DMS79 treated with DMSO at 0.1 percent for 48 hours (cell line): ENCODE measurements at regions not wholly inside any gene's neighbourhood (a gene's known extent, or its start where the extent isn't known, plus 50 kb on each side); places are given as distances from the start of the nearest gene placed in this dataset.
A peak's percentile ranks its signal among the peaks of the same experiment; 100 is the strongest.

Experiments
- DNase-seq: peaks from one replicate; lab custom pipeline; 2025; lab: John Stamatoyannopoulos, UW

DNA sequence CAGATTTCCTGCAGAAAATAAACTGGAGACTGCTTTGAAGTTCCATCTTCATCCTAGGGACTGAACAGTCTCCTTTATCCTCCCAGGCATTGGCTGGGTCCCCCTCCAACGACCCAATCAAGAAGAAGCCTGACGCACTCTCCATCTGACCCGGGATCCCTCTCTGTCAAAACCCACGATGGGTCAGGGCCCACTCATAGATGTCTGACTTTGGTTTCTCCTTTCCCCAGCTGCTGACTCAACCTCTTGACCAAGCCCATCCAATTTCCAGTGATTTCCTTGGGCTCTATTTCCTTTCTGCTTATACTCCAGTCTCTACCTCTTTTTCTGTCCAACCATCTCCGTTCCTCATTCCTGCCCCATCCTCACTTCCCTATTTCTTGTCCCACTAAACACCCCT is 189.7 kb downstream of the MIAT start:
- no peak for DNase-seq

- DNase-seq: no peak
Measured at GRCh38 chr22:26847816-26848215, 190.4 kb downstream of the MIAT start.

DNA sequence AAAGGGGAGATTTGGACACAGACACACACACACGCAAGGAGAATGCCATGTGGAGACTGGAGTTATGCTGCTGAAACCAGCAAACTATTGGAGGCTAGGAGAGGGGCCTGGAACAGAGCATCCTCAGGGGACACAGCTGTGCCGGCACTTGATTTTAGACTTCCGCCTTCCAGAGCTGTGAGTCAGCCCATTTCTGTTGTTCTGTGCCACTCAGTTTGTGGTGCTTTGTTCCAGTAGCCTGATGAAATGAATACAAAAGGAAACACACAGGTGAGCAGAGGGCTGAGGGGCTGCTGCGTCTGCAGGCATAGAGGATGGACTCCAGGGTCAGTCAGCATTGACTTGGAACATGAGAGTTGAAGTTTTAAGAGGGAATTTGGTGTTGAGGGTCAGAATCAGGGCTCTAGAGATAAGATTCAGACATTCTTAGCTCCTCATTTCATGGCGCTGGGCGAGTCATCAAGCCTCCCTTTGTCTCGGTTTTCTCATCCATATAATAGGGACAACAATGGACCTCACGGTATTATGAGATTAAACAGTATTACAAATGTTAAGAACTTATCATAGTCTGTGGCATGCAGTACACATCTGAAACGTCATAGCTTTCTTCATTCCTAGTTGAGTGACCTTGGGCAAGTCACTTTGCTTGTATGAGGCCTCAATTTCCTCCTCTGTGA is 191.0 kb downstream of the MIAT start:
- no peak for DNase-seq

GRCh38 chr22:26849575-26849974 is 192.2 kb downstream of the MIAT start:
- DNase-seq: no peak

DNA sequence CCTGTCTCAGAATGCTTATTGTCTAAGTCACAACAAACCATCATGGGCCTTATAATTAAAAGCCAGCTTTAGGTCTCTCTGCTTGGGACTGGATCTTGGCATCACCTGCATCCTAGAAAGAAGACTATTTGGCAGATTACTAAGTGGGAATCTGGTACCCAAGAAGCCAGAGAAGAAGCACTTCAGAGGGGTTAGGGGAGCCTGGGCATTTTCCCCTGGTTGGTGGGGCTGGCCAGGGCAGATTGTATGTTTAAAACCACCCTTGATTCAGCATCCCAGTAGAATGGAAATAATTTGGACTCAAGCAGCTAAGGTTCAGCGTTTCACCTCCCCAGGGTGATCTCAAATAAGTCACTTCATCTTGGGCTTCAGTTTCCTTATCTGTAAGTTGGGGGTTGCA is 193.7 kb downstream of the MIAT start:
- no peak for DNase-seq

DNA sequence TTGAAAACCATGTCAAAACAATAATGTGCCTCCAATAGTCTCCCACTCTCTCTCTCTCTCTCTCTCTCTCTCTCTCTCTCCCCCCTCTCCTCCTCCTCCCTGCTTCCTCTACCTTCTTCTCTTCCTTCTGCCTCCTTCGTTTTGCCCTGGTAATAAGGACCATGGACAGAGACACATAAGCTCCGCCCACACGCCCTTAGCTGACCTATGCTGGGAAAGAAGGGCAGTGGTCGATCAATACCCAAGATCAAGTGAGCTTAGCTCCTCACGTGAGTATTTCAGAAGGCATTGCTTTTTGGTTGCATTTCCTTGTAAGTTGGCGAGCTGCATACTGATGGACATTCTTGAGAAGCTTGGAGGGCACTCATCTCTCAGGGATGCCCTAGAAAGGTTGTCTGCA is 194.8 kb downstream of the MIAT start:
- no peak for DNase-seq

GRCh38 chr22:26853071-26853470 is 195.7 kb downstream of the MIAT start:
- no peak for DNase-seq

GRCh38 chr22:26853495-26853894 is 196.1 kb downstream of the MIAT start:
- no peak for DNase-seq

- no peak for DNase-seq
Measured at GRCh38 chr22:26857169-26857568, 199.8 kb downstream of the MIAT start.

DNA sequence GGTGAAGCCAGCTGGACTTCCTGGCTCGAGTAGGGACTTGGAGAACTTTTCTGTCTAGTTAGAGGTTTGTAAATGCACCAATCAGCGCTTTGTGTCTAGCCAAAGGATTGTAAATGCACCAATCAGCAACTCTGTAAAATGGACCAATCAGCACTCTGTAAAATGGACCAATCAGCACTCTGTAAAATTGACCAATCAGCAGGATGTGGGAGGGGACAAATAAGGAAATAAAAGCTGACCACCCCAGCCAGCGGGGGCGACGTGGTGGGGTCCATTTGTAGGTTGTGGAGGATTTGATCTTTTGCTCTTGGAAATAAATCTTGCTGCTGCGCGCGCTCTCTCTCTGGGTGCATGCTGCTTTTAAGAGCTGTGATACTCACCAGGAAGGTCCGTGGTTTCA is 202.9 kb downstream of the MIAT start:
- no peak for DNase-seq

DNA sequence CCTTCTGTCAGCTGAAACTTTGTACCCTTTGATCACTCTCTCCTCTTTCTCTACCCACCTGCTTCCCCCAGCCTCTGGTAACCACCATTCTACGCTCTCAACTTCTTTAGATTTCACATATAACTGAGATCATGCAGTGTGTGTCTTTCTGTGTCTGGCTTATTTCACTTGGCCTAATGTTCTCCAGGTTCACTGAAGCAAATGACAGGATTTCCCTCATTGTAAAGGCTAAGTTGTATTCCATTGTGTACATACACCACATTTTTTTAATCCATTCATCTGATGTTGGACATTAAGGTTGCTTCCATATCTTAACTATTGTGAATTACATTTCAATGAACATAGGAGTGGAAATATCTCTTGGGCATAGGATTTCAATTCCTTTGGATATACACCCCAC is 207.6 kb downstream of the MIAT start:
- DNase-seq: no peak

DNA sequence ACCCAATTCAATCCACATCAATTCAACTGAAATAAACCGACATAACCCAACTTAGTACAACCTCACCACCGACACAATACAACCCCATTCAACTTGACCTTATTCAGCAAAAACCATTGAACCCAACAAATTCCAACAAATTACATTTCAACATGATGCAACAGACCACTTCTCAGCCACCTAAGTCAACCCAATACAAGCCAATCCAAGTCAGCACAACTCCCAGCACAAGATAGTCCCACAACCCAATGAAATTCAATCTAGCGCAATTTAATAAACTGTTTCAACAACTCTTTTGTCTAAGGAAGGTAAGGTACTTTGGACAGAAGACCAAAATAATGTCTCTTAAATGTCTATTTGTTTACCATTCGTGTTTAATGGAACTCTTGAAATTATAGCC is 226.0 kb downstream of the MIAT start:
- no peak for DNase-seq

GRCh38 chr22:26884921-26885320 is 227.5 kb downstream of the MIAT start:
- no peak for DNase-seq

DNA sequence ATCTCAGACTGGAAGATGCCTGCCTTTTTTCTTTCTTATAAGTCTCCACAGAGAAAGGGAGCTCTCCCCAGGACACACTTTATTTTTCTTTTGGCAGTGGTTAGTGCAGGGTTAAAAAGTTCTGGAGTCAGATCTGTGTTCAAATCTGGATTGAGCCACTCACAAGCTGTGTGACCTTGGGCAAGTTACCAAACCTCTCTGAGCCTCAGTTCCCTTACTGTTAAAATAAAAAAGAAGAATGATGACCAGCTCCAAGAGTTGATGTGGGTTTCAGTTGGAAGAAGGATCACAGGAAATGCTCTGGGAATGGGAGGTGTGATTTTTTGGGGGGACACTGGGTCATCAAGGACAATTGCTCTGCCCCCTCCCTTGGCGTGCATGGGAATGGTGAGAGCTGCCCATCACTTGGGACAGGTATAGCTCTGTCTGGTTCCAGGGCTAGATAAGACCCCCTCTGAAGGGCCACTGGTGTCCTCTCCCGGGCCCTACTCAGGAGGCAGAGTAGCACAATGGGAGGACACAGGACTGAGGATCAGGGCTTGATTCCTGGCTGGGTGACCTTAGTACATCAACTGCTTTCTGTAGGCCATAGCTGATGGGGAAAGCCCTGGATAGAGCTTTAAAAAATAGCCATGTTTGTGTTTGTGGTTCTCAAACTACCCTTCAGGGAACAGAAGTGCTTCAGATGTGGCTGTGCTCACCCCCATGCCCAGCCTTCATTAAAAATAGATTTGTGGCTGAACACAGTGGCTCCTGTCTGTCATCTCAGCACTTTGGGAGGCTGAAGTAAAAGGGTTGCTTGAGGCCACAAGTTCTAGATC is 228.3 kb downstream of the MIAT start:
- DNase-seq: no peak

GRCh38 chr22:26887456-26887855 is 230.1 kb downstream of the MIAT start:
- no peak for DNase-seq

GRCh38 chr22:26887916-26888315 is 230.5 kb downstream of the MIAT start:
- DNase-seq: no peak

DNA sequence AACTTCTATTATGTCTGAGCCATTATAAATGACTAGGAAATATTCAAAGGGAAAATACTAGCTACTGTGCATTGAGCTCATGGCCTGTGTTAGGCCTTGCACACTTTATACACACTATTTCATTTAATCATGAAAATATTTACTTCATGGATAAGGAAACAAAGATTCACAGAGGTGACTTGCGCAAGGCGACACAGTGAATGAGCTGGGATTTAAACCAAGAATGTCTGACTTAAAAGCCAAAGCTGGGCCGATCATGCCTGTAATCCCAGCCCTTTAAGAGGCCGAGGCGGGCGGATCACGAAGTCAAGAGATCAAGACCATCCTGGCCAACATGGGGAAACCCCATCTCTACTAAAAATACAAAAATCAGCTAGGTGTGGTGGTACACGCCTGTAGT is 231.5 kb downstream of the MIAT start:
- no peak for DNase-seq

GRCh38 chr22:26889802-26890201 is 232.4 kb downstream of the MIAT start:
- no peak for DNase-seq

DNA sequence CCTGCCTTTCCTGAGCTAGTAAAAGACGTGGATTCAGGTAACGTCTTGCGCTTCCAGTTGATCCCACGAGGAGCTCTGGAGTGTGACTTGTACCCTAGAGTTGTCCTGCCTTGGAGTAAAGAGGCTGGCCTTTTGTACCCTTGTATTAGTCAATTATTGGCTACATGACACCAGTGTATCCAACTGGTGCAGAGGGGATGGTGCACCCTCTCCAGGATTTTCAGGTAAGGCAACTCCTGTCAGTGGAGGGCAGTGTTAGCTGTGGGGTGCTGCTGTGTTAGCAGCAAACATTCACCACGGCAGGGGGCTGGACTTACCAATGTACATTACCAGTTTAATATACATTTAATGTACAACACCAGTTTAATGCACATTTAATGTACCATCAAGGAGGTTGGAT is 233.5 kb downstream of the MIAT start:
- no peak for DNase-seq

DNA sequence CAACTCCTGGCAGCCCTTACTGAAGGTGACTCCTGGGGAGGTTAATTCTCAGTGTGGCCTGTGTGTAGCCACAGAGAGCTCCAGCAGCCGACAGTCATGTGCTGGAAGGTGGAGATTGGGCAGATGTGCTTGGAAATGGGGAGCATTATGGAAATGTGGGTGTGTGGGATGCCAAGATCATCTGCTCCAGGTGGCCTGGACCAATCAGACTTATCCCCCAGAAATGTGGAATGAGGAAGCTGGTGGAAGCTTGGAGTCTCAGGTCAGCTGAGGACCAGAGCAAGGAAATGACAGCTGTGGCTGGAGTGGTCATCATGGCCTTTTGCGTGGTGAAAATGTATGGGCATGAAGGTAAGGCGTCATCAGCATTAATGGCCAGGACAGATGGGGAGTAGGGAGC is 234.0 kb downstream of the MIAT start:
- DNase-seq: no peak

- DNase-seq: peak; percentile 69
Measured at GRCh38 chr22:26892166-26893041, 235.0 kb downstream of the MIAT start.

GRCh38 chr22:26893173-26894110 is 236.1 kb downstream of the MIAT start:
- DNase-seq: peak; percentile 64
